NK-92 treated with Interleukin-12 subunit alpha and Interleukin-12 subunit beta, amount 100 ng/mL, for 24 hours (cell line): ENCODE measurements at regions not wholly inside any gene's neighbourhood (a gene's known extent, or its start where the extent isn't known, plus 50 kb on each side); places are given as distances from the start of the nearest gene placed in this dataset.
"Not testable (repeated sequence)": the region's sequence is repeated elsewhere in the genome, so short reads cannot be mapped to it uniquely, and the experiment has no call there.

Source experiments
- DNase-seq: peaks from one replicate; lab custom pipeline; 2025; lab: John Stamatoyannopoulos, UW

GRCh38 chr4:13984991-13985800 is 357.7 kb upstream of the BOD1L1 start:
- no peak for DNase-seq

- no peak for DNase-seq
These were observed 358.3 kb upstream of the BOD1L1 start for GRCh38 chr4:13985837-13986236.

GRCh38 chr4:13986548-13986947 is 359.0 kb upstream of the BOD1L1 start:
- DNase-seq: no peak

GRCh38 chr4:13988353-13989305 is 361.1 kb upstream of the BOD1L1 start:
- DNase-seq: no peak

GRCh38 chr4:13989501-13989900 is 362.0 kb upstream of the BOD1L1 start:
- DNase-seq: no peak

- no peak for DNase-seq
These were observed 363.4 kb upstream of the BOD1L1 start for GRCh38 chr4:13990596-13991589.

GRCh38 chr4:13992041-13992440 is 364.5 kb upstream of the BOD1L1 start:
- DNase-seq: no peak

GRCh38 chr4:13992975-13993520 is 365.5 kb upstream of the BOD1L1 start:
- DNase-seq: no peak

GRCh38 chr4:13994016-13994415 is 366.5 kb upstream of the BOD1L1 start:
- no peak for DNase-seq

GRCh38 chr4:13998850-13999445 is 371.4 kb upstream of the BOD1L1 start:
- DNase-seq: no peak

GRCh38 chr4:14000091-14000814 is 372.7 kb upstream of the BOD1L1 start:
- DNase-seq: no peak

GRCh38 chr4:14002331-14002730 is 374.8 kb upstream of the BOD1L1 start:
- DNase-seq: not testable (repeated sequence)

GRCh38 chr4:14008494-14008893 is 381.0 kb upstream of the BOD1L1 start:
- no peak for DNase-seq

- no peak for DNase-seq
These were observed 390.8 kb upstream of the BOD1L1 start for GRCh38 chr4:14018191-14018853.

- no peak for DNase-seq
These were observed 394.9 kb upstream of the BOD1L1 start for GRCh38 chr4:14022456-14022855.

GRCh38 chr4:14023036-14023435 is 395.5 kb upstream of the BOD1L1 start:
- DNase-seq: no peak

GRCh38 chr4:14023896-14024295 is 396.4 kb upstream of the BOD1L1 start:
- DNase-seq: no peak

- DNase-seq: no peak
These were observed 397.6 kb upstream of the BOD1L1 start for GRCh38 chr4:14025111-14025510.

- no peak for DNase-seq
These were observed 398.4 kb upstream of the BOD1L1 start for GRCh38 chr4:14025891-14026290.

GRCh38 chr4:14028862-14029261 is 401.3 kb upstream of the BOD1L1 start:
- no peak for DNase-seq
